ENCODE measurements at regions not wholly inside any gene's neighbourhood (a gene's known extent, or its start where the extent isn't known, plus 50 kb on each side); places are given as distances from the start of the nearest gene placed in this dataset.

DNA sequence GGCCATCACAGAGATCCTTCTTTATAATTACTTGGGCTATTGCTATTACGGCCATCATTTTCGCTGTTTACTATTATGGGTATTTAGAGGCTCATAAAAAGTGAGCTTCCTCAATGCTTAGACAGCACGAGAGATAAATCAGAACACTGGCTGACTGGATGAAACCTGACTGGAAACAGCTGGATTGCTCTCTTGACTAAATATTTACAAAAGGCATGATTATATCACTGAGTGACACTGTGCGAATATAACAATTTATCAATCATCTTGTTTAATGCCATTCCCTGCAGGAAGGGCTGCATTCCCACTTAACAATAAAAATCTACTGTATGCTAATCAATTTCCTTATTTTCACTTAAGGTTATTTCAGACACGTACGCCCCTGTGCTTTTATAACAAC is 260.1 kb upstream of the ARID1B start:
- no peak for DNase-seq (ENCODE audit: low spot score)

DNA sequence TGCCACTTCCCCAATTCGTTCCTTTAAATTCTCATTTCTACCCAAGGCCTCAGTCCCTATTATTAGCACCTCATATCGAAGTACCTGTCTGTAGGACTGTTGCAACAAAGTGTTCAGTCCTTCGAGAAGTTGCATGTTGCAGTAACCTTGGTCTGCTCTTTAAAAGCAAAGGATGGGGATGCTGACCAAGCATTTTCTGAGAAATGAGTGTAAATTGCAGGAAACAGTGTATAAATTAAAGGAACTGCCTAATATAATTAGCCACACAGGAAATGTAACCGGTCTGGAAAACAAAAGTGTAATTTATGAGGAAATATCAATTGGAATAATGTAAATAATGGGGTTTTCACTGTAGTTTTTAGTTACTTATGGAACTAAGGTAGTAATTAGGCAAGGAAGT is 261.9 kb upstream of the ARID1B start:
- no peak for DNase-seq (ENCODE audit: low spot score)

DNA sequence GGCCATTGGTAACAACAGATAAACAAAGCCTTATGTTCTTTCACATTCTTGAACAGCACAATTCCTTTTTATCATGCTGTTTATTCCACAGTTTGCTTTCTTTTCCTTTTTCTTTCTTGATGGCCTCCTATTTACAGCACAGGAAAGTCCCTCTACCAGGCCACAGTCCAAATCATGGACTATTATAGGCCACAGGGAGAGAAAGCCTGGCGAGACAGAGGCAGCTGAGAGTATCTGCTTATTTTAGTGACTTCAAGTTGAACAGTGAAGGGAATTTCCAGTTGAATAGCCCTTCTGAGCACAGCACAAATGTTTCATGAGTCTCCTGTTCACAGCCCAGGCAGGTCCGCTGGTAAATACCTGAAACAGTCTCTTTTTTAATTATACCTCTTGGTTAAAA is 263.7 kb upstream of the ARID1B start:
- DNase-seq (ENCODE audit: low spot score) = no peak

DNA sequence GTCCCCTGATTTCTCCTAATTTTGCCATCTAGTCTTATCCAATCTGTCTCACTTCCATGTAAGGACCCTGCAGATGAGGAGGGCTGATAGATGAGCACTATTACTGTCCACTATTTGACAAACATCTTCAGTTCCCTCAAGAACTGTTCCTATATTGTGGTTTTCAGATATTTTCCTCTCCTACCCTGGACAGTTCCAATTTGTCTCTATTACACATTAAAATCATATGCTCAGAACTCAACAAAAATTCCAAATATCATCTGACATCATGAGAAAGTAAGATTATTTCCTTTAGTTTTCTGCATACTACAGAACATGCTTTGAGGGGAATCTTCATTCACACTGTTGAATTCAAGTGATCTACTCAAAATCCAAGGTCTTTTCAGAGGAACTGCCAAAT is 265.6 kb upstream of the ARID1B start:
- DNase-seq (ENCODE audit: low spot score) = no peak

DNA sequence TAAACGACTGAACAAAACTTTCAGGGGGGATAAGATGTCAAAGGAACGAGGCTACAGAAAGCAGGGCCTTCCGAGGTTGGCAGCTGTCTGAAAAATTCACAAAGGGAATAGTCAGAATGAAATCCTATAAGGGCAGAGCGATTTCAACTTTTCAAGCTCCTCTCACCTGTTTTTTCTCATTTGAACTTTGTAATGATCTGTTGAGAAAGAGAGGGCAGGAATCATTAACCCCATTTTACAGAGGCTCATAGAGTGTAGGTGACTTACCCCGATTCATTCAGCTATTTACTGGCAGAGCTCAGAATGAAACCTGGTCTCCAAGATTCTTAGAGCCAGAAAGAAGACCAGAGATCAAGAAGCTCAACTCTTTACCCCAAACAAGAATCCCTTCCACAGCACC is 266.1 kb upstream of the ARID1B start:
- DNase-seq (ENCODE audit: low spot score) = no peak

DNA sequence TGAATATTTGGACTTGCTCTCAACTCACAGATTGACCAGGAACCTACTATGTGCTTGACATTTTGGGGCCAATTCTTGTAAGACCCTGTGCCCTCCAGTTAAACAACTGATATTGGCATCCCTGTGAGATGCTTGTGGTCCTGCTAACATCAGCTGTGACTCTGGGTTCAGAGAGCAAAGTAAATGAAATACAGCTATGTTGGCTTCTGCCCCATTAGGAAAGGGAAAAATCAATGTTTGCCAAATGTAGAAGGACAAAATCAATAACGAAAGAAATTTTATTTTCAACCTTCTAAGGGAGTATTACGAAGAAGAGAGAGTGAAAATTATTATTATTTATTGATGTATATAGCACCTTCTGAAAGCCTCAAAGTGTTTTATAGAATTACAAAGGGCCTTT is 266.9 kb upstream of the ARID1B start:
- no peak for DNase-seq (ENCODE audit: low spot score)

DNA sequence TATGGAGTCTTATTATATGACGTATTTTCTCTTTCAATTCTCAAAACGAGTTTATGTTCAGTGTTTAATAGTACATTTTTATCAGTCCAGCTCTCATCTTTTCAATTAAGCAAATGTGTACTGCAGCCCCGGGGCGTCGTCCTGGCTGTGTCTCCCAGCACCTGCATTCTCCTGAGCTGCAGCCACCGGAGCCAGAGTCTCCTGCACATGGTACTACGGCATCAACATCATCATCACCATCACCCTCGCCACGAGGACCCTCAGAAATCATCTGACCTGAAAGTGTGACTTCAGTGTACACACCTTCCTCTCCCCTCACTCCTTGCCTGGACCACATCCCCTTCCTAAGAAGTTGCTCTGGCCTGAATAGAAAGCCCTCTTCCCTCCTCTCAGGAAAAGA is 267.7 kb upstream of the ARID1B start:
- no peak for DNase-seq (ENCODE audit: low spot score)

DNA sequence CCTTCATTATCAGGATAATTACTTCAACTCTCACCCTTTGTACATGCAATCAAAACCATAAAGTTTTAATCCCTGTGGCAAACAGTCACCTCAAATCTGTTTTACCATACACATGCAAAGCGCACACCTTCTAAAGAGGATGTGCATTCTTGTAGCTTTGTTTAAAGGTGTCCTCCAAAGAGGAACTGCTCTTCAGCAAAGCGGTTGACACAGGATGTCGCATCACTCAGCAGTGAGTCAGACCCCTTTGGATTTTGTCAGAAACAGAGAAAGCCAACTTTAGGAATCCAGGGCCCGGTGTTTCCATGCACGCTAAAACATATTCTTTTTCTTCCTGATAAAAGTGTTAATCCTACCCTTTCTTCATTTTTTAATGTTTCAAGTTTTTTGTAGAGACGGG is 268.3 kb upstream of the ARID1B start:
- no peak for DNase-seq (ENCODE audit: low spot score)

DNA sequence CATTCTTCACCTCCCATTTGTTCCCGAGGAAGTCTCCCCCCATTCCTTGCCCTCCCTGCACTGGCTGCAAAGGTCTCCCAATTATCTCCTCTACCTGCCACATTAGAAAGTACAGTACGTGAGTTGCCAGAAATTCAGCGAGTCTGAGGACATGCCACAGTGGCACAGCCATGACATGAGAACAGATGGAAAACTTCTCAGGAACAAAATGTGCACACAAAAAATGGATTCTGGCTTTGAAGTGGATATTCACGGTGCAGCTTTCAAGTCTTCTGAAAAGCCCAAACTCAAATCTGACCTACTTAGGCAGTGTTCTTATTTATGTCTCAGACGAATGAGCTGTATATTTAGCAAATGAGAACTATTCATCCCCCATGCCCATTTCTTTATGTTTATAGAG is 269.1 kb upstream of the ARID1B start:
- no peak for DNase-seq (ENCODE audit: low spot score)

DNA sequence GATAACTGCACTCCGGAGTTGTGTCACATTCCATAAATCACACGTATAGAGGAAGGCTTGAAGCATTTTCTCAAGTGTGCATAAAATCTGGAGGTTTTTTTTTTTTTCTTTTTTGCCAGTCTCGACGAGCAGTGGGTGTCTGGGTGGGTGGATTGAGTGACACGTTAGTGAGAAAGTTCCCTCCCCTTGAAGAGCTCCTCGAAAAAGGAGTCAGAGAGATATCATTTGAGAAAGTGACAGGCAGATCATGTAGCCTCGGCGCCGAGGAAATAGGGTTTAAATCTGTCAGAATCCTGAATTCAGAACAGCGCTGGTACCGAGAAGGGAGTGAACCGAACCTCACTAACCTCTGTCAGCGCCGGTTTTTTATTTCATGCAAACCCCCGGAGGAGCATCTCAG is 269.5 kb upstream of the ARID1B start:
- DNase-seq (ENCODE audit: low spot score) = no peak

DNA sequence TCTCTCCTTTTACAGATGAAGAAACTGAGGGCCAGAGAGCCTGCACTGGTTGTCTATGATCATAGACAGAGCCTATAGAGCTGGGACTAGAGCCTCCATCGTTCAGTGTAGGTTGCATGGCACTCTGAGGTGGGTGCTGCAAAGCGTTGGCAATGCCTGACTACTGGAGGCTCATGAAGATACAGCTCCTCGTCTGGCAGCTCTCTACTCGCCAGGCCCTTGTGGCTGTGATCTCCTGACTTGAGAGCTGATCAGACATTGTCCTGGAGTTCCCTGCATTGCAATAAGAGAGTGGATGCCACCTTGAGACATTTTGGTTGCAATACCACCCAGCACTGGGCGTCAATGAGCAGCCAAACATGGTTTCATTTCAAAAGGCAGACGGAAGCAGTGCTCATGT is 270.1 kb upstream of the ARID1B start:
- no peak for DNase-seq (ENCODE audit: low spot score)

DNA sequence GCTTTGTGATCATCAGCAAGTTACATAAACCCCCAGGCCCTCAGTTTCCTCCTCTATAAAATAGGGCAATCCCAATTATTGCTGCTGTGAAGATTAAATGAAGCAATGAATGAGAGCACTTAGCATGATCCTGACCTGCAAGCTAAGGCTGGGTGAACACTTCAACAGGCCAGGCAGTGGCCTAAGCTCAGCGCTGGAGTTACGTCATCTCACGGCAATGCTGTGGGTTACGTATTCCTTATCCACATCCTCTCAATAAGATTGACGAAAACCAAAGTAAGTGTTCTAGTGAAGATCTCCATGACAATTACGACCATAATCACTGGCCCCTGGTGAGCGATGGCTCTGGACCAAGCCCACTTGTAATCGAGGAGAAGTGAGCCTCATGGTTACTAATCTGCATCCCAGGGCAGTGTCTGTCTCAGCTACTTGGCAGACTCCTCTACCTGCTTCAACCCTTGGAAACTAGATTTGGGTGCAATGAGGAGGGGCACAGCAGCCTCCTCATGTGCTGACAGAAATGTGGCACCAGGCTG is 274.1 kb upstream of the ARID1B start:
- no peak for DNase-seq (ENCODE audit: low spot score)

DNA sequence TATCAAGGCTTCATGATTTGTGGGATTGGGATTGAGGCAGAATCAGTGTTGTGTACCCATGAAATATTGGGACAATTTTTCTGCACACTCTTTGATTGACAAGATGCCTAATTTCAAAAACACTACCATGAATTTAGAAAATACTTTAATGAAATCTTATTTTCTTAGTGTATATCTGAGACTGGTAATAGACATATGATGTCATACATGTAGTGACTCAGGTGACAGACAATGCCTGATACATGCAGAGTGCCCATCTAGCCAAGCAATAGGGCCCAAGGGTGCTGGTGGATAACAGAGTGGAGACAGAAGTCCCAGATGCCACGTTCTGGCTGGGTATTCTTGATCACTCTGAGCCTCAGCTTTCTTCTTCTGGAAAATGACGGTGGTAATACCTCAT is 279.6 kb upstream of the ARID1B start:
- DNase-seq (ENCODE audit: low spot score) = no peak

DNA sequence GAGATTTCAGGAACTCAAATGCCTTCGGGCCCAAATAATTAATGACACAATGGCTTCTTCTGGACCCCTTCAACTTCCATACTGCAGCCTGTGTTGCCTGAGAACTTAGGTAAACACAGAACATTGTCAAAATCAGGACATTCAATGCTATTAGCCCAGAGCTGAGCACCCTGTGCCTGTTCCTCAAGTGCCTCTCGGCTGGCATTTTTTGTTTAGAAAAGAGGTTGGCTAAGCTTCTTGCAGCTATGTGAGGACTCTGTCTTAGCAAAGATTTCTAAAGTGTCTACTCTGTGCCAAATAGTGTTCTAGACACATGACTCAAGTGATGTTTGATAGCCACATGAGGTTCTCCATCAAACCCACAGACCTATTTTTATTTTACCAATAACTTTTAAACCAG is 289.3 kb upstream of the ARID1B start:
- DNase-seq (ENCODE audit: low spot score) = no peak

DNA sequence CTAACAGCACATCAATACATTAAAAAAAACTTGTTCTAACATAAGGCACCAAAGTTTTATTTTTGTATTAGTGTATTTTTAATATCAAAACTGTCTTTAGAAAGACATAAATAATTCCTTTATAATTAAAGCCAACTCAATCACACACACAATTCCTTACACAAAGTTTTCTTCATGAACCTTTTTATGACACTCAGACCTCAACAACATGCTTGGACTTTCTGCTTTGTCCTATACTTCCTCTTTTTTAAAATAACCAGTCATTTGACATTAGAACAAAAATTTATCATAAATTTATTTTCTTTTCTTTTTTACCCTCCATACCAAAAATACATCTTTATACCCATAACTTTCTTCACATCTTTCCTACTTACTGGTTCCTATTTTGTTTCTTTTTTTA is 292.0 kb upstream of the ARID1B start:
- no peak for DNase-seq (ENCODE audit: low spot score)

DNA sequence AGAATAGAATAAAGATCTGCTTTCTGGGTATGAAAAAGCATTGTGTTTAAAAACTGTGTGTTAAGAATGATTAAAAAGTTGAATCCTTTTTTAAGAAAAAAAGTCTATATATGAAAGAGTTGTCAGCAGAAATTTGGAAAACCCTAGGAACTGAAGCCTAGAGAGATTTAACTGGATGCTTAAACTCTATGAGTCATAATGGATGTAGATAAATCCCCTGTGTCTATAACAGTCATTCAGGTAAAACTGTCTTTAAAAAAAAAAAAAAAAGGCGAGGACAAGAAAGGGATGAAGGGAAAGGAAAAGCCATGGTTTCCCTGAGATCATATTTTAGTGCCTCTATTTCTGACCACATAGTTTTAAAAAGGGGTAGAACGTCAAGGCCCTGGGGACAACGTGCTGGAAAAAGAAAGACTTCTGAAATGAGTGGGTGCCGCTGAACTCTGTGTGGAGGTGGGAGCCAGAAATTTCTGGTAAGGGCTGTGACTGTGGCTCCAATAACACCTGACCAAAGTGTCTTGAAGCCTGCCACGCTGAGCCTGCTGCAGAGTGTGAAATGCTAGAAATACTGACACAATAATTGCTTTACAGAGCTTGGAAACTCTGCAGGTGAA is 302.6 kb upstream of the ARID1B start:
- DNase-seq (ENCODE audit: low spot score) = no peak

DNA sequence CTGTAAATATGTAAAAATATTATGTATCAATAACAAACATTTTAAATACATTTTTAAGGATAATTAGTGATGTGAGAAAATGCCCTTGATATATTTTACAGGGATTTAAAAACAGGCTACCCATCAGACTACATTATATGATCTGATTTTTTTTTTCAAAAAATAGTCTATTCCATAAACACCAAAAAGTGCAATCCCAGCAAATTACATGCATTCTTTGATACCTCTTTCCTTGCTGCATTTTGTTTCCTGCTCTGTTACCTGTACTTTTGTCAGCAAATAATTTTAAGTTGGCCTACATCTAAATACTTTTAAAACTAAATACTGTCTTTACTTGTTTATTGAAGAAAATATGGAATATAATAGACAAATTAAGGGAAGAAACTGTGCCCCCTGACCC is 306.2 kb upstream of the ARID1B start:
- DNase-seq (ENCODE audit: low spot score) = no peak

DNA sequence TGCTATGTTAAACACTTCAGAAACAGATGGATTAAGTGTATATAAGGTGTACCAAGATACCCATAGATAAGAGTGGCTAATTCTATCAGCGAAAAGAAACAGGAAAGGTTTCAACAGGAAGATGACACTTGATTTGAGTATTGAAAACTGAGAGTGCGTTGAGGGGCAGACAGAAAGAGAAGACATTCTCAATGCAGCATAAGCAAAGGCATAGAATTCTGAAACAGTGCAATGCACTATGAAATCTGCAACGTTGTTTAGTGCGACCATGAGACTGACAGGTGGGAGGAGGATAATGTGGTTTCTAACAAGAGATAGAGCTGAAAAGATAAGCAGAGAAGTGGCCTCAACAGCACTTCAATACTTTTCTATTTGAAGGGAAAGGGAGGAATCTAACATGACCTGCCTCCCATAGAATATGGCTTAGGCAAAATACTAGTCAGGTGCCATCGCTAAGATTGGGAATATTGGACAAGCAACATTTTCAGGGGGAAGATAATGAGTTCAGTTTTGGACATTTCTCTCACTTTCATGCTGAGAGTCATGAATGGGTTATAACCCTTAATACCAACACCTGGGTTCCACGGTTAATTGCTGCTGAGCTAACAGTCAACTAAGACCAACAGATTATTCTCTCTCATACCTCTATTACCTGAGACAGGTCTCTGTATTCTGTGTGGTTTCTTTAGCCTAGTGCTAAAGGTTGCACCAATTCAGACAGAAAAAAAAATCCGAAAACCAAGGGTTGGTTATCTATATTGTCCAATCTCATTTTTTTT is 312.9 kb upstream of the ARID1B start:
- DNase-seq (ENCODE audit: low spot score) = no peak

DNA sequence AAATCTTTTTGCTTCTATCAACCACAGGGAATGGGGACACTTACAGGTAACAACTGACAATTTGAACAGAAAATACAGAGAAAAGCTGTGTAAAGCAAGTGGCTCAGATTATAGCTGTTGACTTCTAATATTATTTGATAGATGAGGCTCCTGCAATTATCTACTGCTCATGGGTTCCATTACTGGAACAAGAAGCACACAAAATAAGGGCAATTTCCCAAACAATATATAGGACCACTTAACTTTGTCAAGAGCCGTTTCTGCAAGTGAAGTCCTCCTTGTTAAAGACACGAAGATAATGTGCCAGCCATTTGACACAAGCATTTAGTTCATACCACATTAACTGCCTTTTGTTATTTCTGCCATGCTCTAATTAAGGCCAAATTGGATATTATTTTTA is 315.5 kb upstream of the ARID1B start:
- no peak for DNase-seq (ENCODE audit: low spot score)

DNA sequence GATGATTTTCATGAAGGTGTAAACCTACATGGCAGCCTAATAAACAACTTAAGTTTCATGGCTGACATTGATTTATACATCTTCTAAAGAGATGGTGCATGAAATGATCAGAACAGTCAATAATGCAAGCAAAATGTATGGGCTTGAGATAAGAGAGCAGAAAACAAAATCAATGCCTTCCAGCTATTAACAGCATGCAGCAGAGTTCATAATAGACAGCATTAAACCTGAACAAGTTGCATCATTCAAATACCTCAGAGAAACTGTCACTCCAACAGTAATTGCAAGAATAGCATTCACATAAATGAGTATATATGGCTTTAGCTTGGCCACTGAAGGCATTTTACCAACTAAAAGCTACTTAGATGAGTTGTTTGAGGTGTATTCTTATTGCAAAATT is 319.6 kb upstream of the ARID1B start:
- no peak for DNase-seq (ENCODE audit: low spot score)

DNA sequence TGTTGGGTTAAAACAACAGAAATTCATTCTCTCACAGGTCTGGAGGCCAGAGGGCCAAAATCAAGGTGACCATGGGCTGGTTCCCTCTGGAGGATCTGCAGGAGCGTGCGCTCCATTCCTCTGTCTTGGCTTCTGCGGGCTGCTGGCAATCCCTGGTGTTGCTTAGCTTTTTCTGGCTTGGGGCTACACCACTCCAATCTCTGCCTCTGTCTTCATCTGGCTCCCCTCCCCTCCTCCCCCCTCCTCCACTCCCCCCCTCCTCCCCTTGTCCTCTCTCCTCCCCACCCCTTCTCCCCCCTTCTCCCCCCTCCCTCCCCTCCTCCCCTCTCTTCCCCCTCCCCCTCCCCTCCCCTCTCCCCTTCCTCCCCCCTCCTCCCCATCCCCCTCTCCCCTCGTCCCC is 321.3 kb upstream of the ARID1B start:
- DNase-seq (ENCODE audit: low spot score) = no peak

DNA sequence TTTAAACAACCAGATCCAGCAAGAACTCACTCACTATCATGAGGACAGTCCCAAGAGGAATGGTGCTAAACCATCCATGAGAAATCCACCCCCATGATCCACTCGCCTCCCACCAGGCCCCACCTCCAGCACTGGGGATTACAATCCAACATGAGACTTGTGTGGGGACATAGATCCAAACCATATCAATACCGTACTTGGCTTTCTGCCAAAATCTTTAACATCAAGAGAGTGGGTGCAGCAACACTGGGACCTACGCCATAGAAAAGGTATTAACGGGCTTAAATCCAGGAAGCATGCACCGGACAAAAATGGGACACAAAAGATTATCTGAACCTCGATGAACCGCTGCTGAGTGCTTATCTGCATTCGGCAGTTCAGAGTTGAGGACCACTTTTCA is 322.3 kb upstream of the ARID1B start:
- DNase-seq (ENCODE audit: low spot score) = no peak

DNA sequence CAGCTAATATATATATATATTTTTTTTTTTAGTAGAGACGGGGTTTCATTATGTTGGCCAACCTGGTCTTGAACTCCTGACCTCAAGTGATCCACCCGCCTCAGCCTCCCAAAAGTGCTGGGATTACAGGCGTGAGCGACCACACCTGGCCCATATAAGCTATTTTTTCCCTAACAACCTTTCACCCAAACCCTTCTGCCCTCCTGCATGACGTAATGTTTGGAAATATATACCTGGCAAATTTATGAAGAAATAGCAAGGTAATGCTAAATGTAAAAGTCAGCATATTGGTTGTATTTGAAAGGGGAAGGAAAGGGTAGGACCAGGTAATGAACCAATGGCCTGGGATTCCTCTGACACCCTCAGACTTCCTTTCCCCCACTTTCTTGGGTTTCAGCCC is 325.5 kb upstream of the ARID1B start:
- DNase-seq (ENCODE audit: low spot score) = no peak

DNA sequence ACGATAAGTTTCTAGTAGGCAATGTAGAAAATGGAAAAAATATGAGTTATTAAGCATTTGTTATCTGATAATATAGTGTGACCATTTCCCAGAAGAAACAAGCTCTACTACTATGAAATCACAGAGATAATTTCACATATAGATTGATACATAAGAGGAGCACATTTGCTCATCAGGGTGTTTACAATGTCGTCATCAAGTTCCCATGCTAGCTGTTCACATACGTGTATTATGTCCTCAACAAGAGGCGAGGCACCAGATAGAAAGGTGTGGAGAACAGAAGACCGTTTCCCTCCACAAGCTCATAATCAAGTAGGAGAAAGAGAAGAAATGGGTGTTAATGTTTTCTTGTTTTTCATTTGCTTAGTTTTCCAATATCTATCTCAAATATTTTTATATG is 326.1 kb upstream of the ARID1B start:
- DNase-seq (ENCODE audit: low spot score) = no peak
